Osteocyte (in vitro differentiated cells): ENCODE measurements at regions not wholly inside any gene's neighbourhood (a gene's known extent, or its start where the extent isn't known, plus 50 kb on each side); places are given as distances from the start of the nearest gene placed in this dataset.

Experiments
- DNase-seq: peaks from one replicate; pipeline ENCODE4 v3.0.0; 2021; ENCODE audit warnings: mixed read lengths; ENCODE audit not compliant: unreplicated experiment; ENCODE audit errors: extremely low spot score
- H3K27ac Mint-ChIP-seq: one replicate; pipeline ENCODE4 v1.8.0; 2021; ENCODE audit warnings: mild to moderate bottlenecking, mixed read lengths; ENCODE audit not compliant: unreplicated experiment
- H3K27me3 Mint-ChIP-seq: one replicate; pipeline ENCODE4 v1.8.0; 2021; ENCODE audit warnings: mixed read lengths; ENCODE audit not compliant: unreplicated experiment
- H3K36me3 Mint-ChIP-seq: one replicate; pipeline ENCODE4 v1.8.0; 2021; ENCODE audit warnings: mixed read lengths; ENCODE audit not compliant: unreplicated experiment
- H3K4me1 Mint-ChIP-seq: one replicate; pipeline ENCODE4 v1.8.0; 2021; ENCODE audit warnings: mixed read lengths; ENCODE audit not compliant: unreplicated experiment
- H3K4me3 Mint-ChIP-seq: one replicate; pipeline ENCODE4 v1.8.0; 2021; ENCODE audit warnings: mild to moderate bottlenecking, moderate library complexity, mixed read lengths; ENCODE audit not compliant: unreplicated experiment
- H3K9me3 Mint-ChIP-seq: one replicate; pipeline ENCODE4 v1.8.0; 2021; ENCODE audit warnings: mixed read lengths; ENCODE audit not compliant: unreplicated experiment
- TF ChIP-seq, protein P1 (sequence below): fragments of 200-600 bp; sonication (generic); IDR thresholded peaks from 2 replicates; pipeline ENCODE4 v1.5.0; 2021; ENCODE audit warnings: antibody characterized with exemption, mild to moderate bottlenecking, moderate library complexity

- DNase-seq: no peak
- TF ChIP-seq, protein P1, sequence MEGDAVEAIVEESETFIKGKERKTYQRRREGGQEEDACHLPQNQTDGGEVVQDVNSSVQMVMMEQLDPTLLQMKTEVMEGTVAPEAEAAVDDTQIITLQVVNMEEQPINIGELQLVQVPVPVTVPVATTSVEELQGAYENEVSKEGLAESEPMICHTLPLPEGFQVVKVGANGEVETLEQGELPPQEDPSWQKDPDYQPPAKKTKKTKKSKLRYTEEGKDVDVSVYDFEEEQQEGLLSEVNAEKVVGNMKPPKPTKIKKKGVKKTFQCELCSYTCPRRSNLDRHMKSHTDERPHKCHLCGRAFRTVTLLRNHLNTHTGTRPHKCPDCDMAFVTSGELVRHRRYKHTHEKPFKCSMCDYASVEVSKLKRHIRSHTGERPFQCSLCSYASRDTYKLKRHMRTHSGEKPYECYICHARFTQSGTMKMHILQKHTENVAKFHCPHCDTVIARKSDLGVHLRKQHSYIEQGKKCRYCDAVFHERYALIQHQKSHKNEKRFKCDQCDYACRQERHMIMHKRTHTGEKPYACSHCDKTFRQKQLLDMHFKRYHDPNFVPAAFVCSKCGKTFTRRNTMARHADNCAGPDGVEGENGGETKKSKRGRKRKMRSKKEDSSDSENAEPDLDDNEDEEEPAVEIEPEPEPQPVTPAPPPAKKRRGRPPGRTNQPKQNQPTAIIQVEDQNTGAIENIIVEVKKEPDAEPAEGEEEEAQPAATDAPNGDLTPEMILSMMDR: no peak
- no peak overlapping the region for H3K27ac Mint-ChIP-seq
- peaks cover 13% of the 10 kb centered on the region for H3K27me3 Mint-ChIP-seq
- H3K9me3 Mint-ChIP-seq: peaks cover 5% of the 10 kb centered on the region
- no peaks in the 10 kb centered on the region for H3K4me1 Mint-ChIP-seq
- no peaks in the 10 kb centered on the region for H3K36me3 Mint-ChIP-seq
- H3K4me3 Mint-ChIP-seq: no peak overlapping the region
Measured at GRCh38 chr4:65152205-65152604, 518.1 kb downstream of the EPHA5 start.

DNA sequence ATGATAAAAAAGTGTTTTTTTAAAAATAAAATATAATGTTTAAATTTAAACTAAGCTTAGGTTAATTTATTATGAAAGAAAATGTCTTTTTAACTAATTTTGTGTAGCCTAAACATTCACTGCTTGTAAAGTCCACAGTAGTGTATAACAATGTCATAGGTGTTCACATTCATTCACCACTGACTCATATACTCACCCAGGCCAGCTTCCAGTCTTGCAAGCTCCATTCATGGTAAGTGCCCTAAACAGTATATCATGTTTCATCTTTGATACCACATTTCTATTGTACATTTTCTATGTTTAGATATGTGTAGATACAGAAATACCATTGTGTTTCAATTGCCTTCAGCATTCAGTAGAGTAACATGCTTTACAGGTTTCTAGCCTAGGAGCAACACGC, 530.3 kb downstream of the EPHA5 start:
- TF ChIP-seq, protein P1: no peak
- no peak overlapping the region for H3K4me3 Mint-ChIP-seq
- DNase-seq: no peak
- peaks cover 31% of the 10 kb centered on the region for H3K27me3 Mint-ChIP-seq
- H3K27ac Mint-ChIP-seq: no peak overlapping the region
- H3K4me1 Mint-ChIP-seq: no peaks in the 10 kb centered on the region
- no peaks in the 10 kb centered on the region for H3K36me3 Mint-ChIP-seq
- peaks cover 17% of the 10 kb centered on the region for H3K9me3 Mint-ChIP-seq

DNA sequence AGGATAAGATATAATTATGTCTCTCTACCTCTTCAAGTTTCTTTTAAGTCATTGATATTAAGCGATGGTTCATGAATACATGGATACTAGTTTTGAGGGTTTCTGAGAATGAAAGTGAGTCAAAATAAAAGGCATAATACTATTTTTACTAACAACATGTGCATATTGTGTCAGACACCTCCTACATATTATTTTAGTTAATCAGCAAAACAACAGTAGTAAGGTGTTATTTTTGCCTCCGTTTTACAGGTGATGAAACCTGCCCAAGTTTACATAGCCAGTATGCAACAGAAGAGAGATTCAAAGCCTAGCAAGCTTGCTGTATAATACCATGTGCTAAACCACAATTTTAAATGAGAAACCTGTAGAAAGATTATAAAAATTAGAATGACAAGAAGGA, 544.1 kb downstream of the EPHA5 start:
- H3K4me3 Mint-ChIP-seq: no peak overlapping the region
- H3K4me1 Mint-ChIP-seq: no peaks in the 10 kb centered on the region
- no peak overlapping the region for H3K27ac Mint-ChIP-seq
- no peaks in the 10 kb centered on the region for H3K9me3 Mint-ChIP-seq
- peaks cover 43% of the 10 kb centered on the region for H3K27me3 Mint-ChIP-seq
- no peaks in the 10 kb centered on the region for H3K36me3 Mint-ChIP-seq
- DNase-seq: no peak
- TF ChIP-seq, protein P1: no peak

- TF ChIP-seq, protein P1: no peak
Measured at GRCh38 chr4:65120287-65120686, 550.0 kb downstream of the EPHA5 start.

DNA sequence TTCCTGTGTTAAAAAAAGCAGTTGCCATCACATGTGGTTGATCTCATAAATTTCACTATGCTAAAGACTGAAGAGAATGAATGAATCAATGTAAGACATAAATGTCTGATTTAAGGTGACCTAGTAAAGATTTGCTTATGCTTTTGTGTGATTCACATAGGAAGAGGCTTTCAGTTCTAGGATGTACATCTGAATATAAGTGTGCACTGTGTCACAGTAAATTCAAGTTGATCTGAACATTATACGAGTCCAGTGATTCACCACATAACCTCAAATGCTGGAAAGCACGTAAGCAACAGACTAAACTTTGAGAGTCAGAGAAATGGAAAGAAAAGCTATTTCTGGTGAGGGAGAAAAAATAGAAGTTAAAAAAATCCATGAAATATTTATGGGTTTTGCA, 567.9 kb downstream of the EPHA5 start:
- H3K4me1 Mint-ChIP-seq: no peaks in the 10 kb centered on the region
- no peak for DNase-seq
- H3K36me3 Mint-ChIP-seq: no peaks in the 10 kb centered on the region
- H3K4me3 Mint-ChIP-seq: no peak overlapping the region
- no peaks in the 10 kb centered on the region for H3K27me3 Mint-ChIP-seq
- H3K9me3 Mint-ChIP-seq: peaks cover 9% of the 10 kb centered on the region
- TF ChIP-seq, protein P1: no peak
- H3K27ac Mint-ChIP-seq: no peak overlapping the region

More at GRCh38 chr4:65120287-65120686, 550.0 kb downstream of the EPHA5 start:
- H3K27ac Mint-ChIP-seq: no peak overlapping the region
- DNase-seq: no peak
- peaks cover 65% of the 10 kb centered on the region for H3K27me3 Mint-ChIP-seq
- H3K36me3 Mint-ChIP-seq: no peaks in the 10 kb centered on the region
- H3K9me3 Mint-ChIP-seq: no peaks in the 10 kb centered on the region
- H3K4me3 Mint-ChIP-seq: no peak overlapping the region
- no peaks in the 10 kb centered on the region for H3K4me1 Mint-ChIP-seq
